ENCODE measurements at regions not wholly inside any gene's neighbourhood (a gene's known extent, or its start where the extent isn't known, plus 50 kb on each side); places are given as distances from the start of the nearest gene placed in this dataset.

GRCh38 chr1:206420471-206420870, 49.8 kb upstream of the IKBKE start:
- TF ChIP-seq CTCF (conservative IDR thresholded peaks at IDR 0.05 in 1 of 2, IDR thresholded peaks at IDR 0.05 in 1 of 2; ENCODE audit: low read depth in 1 of 2, low read length in 2 of 2) = no peak
- no peak for TF ChIP-seq EZH2 (IDR thresholded peaks at IDR 0.05; ENCODE audit: low read length, missing control alignments)
